ENCODE measurements at regions not wholly inside any gene's neighbourhood (a gene's known extent, or its start where the extent isn't known, plus 50 kb on each side); places are given as distances from the start of the nearest gene placed in this dataset.

DNA sequence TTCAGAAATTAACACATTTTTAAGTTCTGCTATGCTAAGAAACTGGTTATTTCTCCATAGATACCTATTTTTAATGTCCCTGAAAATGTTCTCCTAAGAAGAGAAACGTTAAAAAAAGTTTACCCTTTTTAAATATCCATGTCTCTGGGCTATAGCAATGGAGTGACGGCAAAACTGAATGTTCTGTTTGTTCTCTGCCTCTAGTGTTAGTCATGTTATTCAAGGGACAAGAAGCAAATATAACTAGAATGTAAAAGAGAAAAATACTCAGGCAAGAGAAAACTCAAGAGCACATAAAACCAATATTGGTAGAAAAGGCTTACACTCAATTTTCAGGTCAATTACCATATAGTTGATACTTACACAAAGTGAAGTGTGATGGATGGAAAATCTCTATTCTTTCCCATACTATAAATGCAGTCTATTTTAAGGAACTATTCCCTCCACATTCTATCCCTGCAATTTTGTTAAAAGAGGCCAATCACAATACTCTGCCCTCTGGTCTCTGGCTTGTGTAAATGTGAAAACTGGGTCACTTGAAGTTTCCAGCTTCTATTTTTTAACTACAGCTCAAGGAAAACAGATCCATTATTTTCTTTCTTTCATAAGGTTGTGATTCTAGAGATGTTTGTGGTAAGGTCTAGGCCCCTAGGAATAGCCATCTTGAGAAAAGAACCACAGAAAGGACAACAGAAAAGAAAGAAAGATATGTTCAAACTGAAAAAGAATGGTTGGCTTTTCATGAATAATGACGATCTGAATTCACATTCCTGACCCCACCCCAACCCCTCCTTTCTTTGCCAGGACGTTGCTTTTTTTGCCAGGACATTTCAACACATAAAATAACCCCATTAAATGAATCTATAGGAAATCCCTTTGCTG lies 200.3 kb upstream of the FAM83B start:
- DNase-seq (ENCODE audit: low read depth), result no peak

DNA sequence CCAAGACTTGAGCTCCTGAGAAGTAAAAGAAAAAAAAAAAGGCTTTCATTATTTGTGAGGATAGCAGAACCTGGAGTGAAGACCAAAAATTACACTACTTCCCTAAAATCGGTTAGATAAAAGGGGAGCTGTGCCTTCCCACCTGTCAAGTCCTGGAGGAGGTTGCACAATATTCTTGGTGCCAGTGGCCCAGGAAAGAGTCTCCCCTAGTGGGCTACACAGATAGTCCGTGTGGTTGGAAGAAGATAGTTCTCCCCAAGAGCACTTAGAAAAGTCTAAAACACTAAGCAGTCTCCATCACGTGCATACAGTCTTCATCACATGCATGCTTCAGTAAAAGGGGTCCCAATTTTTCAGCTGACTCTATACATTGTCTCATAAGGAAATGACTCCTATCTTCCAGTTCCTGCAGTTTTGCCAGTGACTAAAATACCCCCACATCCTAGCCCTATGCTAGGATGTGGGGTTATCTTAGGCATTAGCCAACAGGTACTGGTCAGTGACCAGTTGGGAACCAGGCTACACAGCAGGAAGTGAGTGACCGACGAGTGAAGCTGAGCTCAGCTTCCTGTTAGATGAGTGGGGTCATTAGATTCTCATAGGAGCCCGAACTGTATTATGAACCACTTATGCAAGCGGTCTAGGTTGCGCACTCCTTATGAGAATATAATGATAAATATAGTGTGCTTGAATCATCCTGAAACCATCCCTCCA lies 199.5 kb upstream of the FAM83B start:
- no peak for DNase-seq (ENCODE audit: low read depth)

- no peak for DNase-seq (ENCODE audit: low read depth)
Measured at GRCh38 chr6:54654381-54654780, 192.2 kb upstream of the FAM83B start.

DNA sequence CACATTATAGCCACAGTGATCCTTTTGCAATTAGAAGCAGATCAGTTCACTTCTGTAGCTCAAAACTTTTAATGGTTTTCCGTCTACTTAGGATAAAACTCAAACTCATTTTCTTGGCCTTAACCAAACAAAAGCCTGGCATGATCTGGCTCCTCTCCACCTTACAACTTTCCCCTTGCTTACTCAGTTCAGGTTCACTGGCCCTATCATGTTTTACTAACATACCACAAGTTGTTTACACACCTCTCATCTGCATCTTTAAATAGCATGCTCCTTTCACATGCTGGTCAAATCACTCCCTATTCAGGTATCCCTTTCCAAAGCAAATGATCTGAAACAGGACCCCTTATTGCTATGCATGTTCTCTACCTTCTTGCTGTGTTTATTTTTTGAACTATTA lies 191.4 kb upstream of the FAM83B start:
- DNase-seq (ENCODE audit: low read depth), result no peak

DNA sequence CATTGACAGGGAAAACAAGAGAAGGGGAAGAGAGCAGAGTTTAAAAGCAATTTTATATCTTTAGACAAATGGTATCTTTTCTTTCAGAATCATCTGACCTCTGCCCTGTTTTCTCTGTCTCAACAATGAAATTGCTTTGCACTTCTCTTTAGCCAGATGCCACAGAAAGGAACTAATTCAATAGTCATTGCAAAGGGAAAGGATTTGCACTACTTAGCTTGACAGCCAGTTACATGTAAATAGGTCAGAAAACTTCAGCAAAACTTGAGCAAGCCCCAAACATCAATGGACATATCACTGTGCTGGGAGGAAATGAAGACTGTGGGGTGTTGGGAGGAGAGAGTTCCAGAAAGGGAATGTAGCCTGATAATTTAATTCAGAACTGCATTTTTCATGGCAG lies 181.3 kb upstream of the FAM83B start:
- DNase-seq (ENCODE audit: low read depth), result no peak

DNA sequence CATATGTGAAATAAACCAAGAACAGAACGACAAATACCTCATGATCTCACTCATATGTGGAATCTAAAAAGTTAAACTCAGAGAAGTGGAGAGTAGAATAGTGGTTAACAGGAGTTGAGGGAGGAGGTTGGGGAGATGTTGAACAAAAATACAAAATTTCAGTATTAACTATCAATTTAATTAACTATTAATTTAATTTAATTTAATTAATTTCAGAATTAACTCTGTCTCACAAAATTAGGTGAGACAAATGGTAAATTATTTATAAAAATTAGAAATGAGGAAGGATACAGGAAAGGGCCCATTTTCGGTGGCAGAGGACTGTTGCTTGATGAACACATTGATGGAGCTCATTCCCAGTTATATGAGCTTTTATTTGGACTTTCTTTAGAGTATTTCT lies 166.0 kb upstream of the FAM83B start:
- no peak for DNase-seq (ENCODE audit: low read depth)

GRCh38 chr6:54681267-54681666 lies 165.3 kb upstream of the FAM83B start:
- DNase-seq (ENCODE audit: low read depth), result no peak

DNA sequence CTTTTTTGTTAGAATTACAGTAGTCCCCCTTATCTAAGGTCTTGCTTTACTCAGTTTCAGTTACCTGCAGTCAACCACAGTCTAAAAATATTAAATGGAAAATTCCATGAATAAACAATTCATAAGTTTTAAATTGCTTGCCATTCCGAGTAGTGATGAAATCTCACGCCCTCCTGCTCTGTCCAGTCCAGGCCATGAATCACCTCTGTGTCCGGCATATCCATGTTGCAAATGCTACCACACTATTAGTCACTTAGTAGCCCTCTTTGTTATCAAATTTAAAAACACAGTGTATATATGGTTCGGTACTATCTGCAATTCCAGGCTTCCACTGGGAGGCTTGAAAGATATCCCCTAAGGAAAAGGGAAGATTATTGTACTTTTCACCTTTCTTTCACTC lies 164.6 kb upstream of the FAM83B start:
- DNase-seq (ENCODE audit: low read depth), result peak; percentile 53

- no peak for DNase-seq (ENCODE audit: low read depth)
Measured at GRCh38 chr6:54689620-54690019, 157.0 kb upstream of the FAM83B start.

GRCh38 chr6:54690596-54690995 lies 156.0 kb upstream of the FAM83B start:
- no peak for DNase-seq (ENCODE audit: low read depth)

GRCh38 chr6:54694928-54695532 lies 151.5 kb upstream of the FAM83B start:
- DNase-seq (ENCODE audit: low read depth), result no peak

DNA sequence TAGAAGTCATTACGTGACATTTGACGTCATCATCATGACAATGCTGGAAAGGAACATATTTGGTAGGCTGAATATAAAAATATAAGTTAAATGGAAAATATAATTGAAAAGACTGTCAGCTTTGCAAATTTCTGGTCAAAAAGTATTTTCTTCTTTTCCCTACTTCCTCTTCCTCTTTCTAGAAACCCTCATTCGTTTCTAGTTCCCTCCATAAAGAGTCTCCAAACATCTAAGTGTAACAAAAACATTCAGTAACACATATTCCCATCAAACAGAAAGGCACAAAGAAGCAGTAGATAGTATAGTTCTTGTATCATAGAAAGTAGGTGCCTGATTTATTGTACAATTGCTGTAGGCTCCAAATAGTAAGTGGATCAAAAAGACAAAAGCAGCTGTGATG lies 150.8 kb upstream of the FAM83B start:
- DNase-seq (ENCODE audit: low read depth), result no peak

DNA sequence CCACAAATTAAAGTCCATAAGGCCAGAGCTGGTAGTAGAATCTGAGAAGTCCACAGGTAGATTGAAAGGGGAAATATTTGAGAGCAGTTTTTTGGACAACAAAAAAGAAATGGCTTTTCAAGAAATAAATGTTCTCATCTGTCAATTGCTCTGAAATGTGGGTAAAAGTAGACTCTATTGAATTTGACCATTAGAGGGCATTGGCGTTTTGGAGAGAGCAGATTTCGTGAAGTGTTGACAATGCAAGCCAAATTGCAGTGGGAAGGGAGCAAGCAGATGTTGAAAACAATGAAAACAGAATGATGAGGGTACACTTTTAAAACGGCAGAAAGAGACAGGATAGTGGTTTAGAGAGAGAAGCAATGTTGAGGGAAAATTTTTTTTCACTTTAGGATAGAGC lies 149.1 kb upstream of the FAM83B start:
- DNase-seq (ENCODE audit: low read depth), result no peak

- no peak for DNase-seq (ENCODE audit: low read depth)
Measured at GRCh38 chr6:54698974-54699373, 147.6 kb upstream of the FAM83B start.

GRCh38 chr6:54700158-54700557 lies 146.4 kb upstream of the FAM83B start:
- DNase-seq (ENCODE audit: low read depth), result no peak

GRCh38 chr6:54702772-54703171 lies 143.8 kb upstream of the FAM83B start:
- DNase-seq (ENCODE audit: low read depth), result no peak

DNA sequence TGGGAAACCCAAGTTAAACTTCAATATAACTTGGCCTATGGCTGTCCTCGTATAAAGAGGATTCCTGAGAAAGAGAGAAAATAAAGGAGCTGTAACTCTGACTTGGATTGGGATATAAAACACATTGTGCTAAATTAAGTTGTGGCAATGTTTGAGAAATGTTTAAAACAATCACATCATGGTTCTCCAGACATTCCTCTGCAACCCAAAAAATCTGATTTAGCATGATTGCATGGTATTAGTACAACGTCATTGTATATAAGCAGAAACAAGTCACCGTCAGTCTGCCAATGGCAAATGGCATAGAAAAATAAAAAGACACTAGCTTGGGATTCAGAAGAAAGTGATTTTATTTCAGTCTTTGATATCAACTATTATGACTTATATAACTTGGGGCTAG lies 140.2 kb upstream of the FAM83B start:
- DNase-seq (ENCODE audit: low read depth), result no peak

- no peak for DNase-seq (ENCODE audit: low read depth)
Measured at GRCh38 chr6:54706844-54707605, 139.5 kb upstream of the FAM83B start.

DNA sequence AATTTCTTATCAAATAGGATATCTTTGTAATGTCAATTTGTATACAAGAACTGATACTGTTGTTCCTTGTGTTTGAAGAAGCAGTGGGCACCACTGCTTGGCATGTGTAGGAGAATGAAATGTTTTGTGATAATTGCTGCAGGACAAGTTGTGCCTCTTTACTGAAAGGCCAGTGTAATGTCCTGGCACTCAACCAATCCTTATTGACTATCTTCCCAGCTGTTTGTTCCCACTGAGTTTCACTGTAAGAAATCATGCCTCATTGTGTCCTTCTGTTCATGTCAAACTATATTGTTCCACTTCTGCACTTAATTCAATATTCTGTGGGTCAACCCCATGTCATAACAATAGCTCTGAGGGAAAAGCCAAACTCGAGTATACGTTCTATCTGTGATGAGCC lies 136.1 kb upstream of the FAM83B start:
- no peak for DNase-seq (ENCODE audit: low read depth)

- DNase-seq (ENCODE audit: low read depth), result no peak
Measured at GRCh38 chr6:54716010-54716409, 130.6 kb upstream of the FAM83B start.

GRCh38 chr6:54716877-54717276 lies 129.7 kb upstream of the FAM83B start:
- no peak for DNase-seq (ENCODE audit: low read depth)

GRCh38 chr6:54717849-54718455 lies 128.6 kb upstream of the FAM83B start:
- peak; percentile 24 for DNase-seq (ENCODE audit: low read depth)
